Transverse colon (tissue), 4 donors: ENCODE measurements at regions not wholly inside any gene's neighbourhood (a gene's known extent, or its start where the extent isn't known, plus 50 kb on each side); places are given as distances from the start of the nearest gene placed in this dataset.

Source experiments
- EP300 ChIP-seq: sonication (generic); formaldehyde crosslinking; IDR thresholded peaks from one replicate; pipeline ENCODE4 v1.6.1; 2017; ENCODE audit warnings: antibody characterized with exemption, low read depth
- POLR2A ChIP-seq: fragments of 450-650 bp; IDR thresholded peaks from one replicate; pipeline ENCODE4 v1.6.1; 2016; ENCODE audit warnings: antibody characterized with exemption, mild to moderate bottlenecking, moderate library complexity
- POLR2AphosphoS5 ChIP-seq, 3 donors: sonication (generic); formaldehyde crosslinking; IDR thresholded peaks; one replicate each; pipeline ENCODE4 v1.6.1; 2016; ENCODE audit warnings: antibody characterized with exemption in 3 of 3
- TF ChIP-seq, protein P1 (sequence below), 5 experiments: fragments of 200-600 bp in 3 of 5; fragments of 450-650 bp in 2 of 5; sonication (generic) in 3 of 5; IDR thresholded peaks; 1 replicate in 2 of 5; 2 replicates in 3 of 5; pipeline ENCODE4 v1.5.1; 2016 to 2017; ENCODE audit warnings: antibody characterized with exemption in 5 of 5, inconsistent platforms in 3 of 5, mild to moderate bottlenecking in 2 of 5, moderate library complexity in 1 of 5

DNA sequence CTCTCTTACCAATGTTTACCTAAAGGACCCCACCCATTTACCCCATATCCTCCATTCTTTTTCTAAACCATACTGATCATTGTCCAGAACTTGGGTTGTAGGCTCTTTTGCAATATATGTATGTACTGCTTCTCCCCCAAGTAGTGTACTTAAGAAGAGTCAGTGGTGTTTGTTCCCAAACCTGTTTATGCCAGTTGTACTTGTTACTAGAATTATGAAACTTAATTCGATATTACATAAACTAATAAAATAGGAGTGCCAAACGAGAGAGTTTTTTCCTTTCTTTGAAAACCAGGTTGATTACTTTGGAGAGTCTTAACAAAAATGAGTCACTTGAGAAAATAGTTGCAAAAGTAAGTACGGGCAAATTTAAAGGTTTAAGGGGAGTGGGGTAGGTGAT, 96.3 kb downstream of the GEMIN8 start:
- TF ChIP-seq, protein P1, sequence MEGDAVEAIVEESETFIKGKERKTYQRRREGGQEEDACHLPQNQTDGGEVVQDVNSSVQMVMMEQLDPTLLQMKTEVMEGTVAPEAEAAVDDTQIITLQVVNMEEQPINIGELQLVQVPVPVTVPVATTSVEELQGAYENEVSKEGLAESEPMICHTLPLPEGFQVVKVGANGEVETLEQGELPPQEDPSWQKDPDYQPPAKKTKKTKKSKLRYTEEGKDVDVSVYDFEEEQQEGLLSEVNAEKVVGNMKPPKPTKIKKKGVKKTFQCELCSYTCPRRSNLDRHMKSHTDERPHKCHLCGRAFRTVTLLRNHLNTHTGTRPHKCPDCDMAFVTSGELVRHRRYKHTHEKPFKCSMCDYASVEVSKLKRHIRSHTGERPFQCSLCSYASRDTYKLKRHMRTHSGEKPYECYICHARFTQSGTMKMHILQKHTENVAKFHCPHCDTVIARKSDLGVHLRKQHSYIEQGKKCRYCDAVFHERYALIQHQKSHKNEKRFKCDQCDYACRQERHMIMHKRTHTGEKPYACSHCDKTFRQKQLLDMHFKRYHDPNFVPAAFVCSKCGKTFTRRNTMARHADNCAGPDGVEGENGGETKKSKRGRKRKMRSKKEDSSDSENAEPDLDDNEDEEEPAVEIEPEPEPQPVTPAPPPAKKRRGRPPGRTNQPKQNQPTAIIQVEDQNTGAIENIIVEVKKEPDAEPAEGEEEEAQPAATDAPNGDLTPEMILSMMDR (IDR thresholded peaks at IDR 0.05) = no peak
- TF ChIP-seq POLR2A (no peak), POLR2AphosphoS5 (IDR thresholded peaks at IDR 0.05) (no peak), EP300 (no peak)
